Mesothelial cell of epicardium (in vitro differentiated cells): ENCODE measurements at regions not wholly inside any gene's neighbourhood (a gene's known extent, or its start where the extent isn't known, plus 50 kb on each side); places are given as distances from the start of the nearest gene placed in this dataset.

ENCODE experiments used
- DNase-seq, 2 experiments: peaks; one replicate each; pipeline ENCODE4 v3.0.0; 2021; ENCODE audit warnings: low spot score in 2 of 2; ENCODE audit not compliant: unreplicated experiment in 2 of 2
- H3K27ac Mint-ChIP-seq: 2 replicates; pipeline ENCODE4 v1.8.0; 2021; ENCODE audit warnings: mixed read lengths
- H3K27me3 Mint-ChIP-seq: 2 replicates; pipeline ENCODE4 v1.8.0; 2021; ENCODE audit warnings: low read depth, mixed read lengths
- H3K36me3 Mint-ChIP-seq: 2 replicates; pipeline ENCODE4 v1.8.0; 2021; ENCODE audit warnings: mixed read lengths
- H3K4me1 Mint-ChIP-seq: 2 replicates; pipeline ENCODE4 v1.8.0; 2021; ENCODE audit warnings: mixed read lengths
- H3K4me3 Mint-ChIP-seq: 2 replicates; pipeline ENCODE4 v1.8.0; 2021; ENCODE audit warnings: mild to moderate bottlenecking, moderate library complexity, mixed read lengths
- H3K9me3 Mint-ChIP-seq: 2 replicates; pipeline ENCODE4 v1.8.0; 2021; ENCODE audit warnings: mixed read lengths
- TF ChIP-seq, protein P1 (sequence below): fragments of 200-600 bp; sonication (generic); IDR thresholded peaks from one replicate; pipeline ENCODE4 v1.5.0; 2021; ENCODE audit warnings: antibody characterized with exemption; ENCODE audit not compliant: unreplicated experiment

DNA sequence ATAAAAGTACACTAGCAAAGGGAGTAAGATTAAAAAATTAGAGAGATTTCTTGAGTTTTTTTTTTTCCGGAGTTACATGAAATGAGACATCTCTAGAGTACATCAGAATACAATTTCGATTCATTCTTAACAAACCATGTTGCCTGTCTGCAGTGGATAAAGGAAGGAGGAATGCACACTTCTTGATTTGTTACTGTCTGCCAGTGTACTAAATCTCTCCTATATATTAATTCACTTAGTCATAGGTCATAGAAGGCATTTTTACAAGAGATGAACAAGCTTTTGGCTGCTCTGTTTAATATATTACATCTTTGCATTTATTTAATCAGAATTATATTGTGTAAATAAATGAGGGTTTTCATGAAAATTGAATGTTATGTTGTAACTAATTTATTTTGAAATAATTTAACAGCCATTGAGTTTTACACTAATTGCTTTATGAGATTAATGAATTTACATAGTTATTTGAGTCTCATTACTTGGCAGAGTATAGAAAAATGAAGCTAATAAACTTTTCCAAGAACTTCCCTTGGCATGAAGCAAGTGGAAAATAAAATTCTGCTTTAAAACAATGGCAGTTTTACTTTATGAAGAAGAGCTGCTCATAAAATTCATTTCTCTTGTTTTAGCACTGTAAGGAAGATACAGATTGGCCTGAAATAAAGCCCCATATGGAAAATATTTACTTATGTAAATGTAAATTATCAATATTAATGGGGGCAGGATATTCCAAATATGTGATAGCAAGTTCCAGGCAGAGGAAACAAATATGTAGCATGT, 1284.7 kb downstream of the BRINP3 start:
- no peaks in the 10 kb centered on the region for H3K27me3 Mint-ChIP-seq
- H3K9me3 Mint-ChIP-seq = peaks cover 3% of the 10 kb centered on the region
- H3K27ac Mint-ChIP-seq = no peak overlapping the region
- H3K4me1 Mint-ChIP-seq = no peaks in the 10 kb centered on the region
- no peak for DNase-seq
- TF ChIP-seq, protein P1, sequence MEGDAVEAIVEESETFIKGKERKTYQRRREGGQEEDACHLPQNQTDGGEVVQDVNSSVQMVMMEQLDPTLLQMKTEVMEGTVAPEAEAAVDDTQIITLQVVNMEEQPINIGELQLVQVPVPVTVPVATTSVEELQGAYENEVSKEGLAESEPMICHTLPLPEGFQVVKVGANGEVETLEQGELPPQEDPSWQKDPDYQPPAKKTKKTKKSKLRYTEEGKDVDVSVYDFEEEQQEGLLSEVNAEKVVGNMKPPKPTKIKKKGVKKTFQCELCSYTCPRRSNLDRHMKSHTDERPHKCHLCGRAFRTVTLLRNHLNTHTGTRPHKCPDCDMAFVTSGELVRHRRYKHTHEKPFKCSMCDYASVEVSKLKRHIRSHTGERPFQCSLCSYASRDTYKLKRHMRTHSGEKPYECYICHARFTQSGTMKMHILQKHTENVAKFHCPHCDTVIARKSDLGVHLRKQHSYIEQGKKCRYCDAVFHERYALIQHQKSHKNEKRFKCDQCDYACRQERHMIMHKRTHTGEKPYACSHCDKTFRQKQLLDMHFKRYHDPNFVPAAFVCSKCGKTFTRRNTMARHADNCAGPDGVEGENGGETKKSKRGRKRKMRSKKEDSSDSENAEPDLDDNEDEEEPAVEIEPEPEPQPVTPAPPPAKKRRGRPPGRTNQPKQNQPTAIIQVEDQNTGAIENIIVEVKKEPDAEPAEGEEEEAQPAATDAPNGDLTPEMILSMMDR = no peak
- H3K36me3 Mint-ChIP-seq = no peaks in the 10 kb centered on the region
- H3K4me3 Mint-ChIP-seq = no peak overlapping the region

DNA sequence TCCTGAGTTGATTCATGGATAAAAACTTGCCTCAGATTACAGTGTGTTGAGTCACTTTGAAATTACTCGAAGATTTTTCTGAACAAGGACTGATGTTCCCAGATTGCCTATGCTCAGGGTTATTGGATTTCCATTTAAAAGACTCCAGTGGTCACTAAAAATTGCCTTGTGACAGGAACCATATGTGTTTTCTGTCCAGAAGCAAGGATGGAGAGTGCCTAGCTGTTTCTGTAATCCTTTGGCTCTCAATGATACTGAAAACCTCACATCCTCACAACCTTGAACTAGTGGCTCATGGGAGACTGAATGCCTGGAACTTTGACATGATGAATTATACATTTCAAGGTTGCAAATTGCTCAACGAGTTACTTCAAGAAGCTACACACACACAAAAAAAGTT, 1271.8 kb downstream of the BRINP3 start:
- Mint-ChIP-seq H3K36me3 (no peaks in the 10 kb centered on the region), H3K4me1 (no peaks in the 10 kb centered on the region), H3K27me3 (no peaks in the 10 kb centered on the region), H3K27ac (no peak overlapping the region), H3K4me3 (no peak overlapping the region), H3K9me3 (peaks cover 5% of the 10 kb centered on the region)
- TF ChIP-seq, protein P1 = no peak
- DNase-seq = no peak

DNA sequence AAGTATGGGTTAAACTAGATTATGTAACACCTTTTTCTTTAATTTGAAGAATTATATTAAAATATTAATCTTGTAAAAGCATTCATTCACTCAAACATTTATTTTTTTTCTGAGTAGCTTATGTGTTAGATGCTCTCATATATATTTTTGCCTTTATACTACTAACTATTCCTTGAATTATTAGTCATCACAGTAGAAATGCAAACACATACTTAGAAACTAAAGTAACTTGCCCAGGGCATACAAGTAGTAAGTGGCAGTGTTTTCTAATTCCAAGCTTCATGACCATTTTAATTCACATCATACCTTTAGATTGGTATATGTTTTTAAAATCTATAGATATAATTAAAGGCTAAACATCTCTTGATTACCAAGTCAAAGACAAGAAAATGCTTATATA, 1271.0 kb downstream of the BRINP3 start:
- no peak overlapping the region for H3K27ac Mint-ChIP-seq
- no peaks in the 10 kb centered on the region for H3K36me3 Mint-ChIP-seq
- TF ChIP-seq, protein P1 = no peak
- H3K4me1 Mint-ChIP-seq = no peaks in the 10 kb centered on the region
- no peaks in the 10 kb centered on the region for H3K27me3 Mint-ChIP-seq
- peaks cover 5% of the 10 kb centered on the region for H3K9me3 Mint-ChIP-seq
- DNase-seq = no peak
- no peak overlapping the region for H3K4me3 Mint-ChIP-seq

DNA sequence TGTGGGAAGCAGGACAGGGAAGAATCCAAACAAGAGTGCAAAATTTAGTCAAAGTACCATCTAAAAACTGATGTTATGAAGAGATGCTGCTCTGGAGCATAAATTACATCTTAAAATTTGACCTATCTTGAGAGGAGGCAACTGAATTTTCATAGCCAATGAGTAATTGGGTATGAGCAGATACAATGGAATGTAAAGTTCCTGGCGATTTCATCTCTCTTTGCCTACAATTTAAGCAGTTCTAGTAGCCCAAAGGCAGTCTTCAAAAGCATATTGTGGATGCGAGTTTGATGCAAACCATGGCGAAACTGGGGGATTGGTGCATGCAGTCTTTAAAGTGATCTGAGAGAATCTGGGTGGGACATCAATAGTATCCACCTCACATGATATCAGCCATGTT, 1265.9 kb downstream of the BRINP3 start:
- Mint-ChIP-seq H3K27me3 (no peaks in the 10 kb centered on the region), H3K4me3 (no peak overlapping the region), H3K36me3 (no peaks in the 10 kb centered on the region), H3K27ac (no peak overlapping the region), H3K4me1 (no peaks in the 10 kb centered on the region), H3K9me3 (peaks cover 5% of the 10 kb centered on the region)
- TF ChIP-seq, protein P1 = no peak
- DNase-seq = no peak

DNA sequence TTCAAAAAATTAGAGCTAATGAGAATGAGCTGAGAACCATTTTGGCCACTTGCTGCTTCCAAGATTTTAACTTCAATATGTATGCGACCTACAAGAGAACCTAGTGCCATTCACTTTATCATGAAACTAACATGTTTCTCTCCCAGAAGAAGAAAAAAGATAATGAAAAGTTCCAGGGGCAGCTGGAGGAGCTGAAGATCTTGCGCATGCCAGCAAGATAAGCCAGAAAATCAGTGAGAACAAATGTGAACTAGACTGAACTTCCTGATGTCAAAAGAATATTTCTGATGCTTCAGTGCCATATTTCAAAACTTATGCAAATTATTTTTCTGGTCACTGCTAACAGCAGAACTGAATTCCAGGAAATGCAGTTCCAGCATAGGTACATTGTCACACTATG, 1265.1 kb downstream of the BRINP3 start:
- Mint-ChIP-seq H3K4me3 (no peak overlapping the region), H3K36me3 (no peaks in the 10 kb centered on the region), H3K27ac (no peak overlapping the region), H3K27me3 (no peaks in the 10 kb centered on the region), H3K9me3 (peaks cover 5% of the 10 kb centered on the region), H3K4me1 (no peaks in the 10 kb centered on the region)
- TF ChIP-seq, protein P1 = no peak
- DNase-seq = no peak
